ENCODE measurements at regions not wholly inside any gene's neighbourhood (a gene's known extent, or its start where the extent isn't known, plus 50 kb on each side); places are given as distances from the start of the nearest gene placed in this dataset.

GRCh38 chr22:34812631-34813030 is 253.3 kb upstream of the ISX start:
- Histone ChIP-seq H3K79me2 (ENCODE audit: control insufficient read depth, insufficient read depth, low read length) (no peaks in the 10 kb centered on the region), H2AFZ (ENCODE audit: low read depth, low read length) (no peak overlapping the region), H4K20me1 (replicated peaks; ENCODE audit: control insufficient read depth, extremely low read depth, insufficient read depth, low read length) (no peaks in the 10 kb centered on the region), H3K27ac (ENCODE audit: insufficient read depth, low read depth, low read length) (no peak overlapping the region), H3K9me1 (replicated peaks; ENCODE audit: control insufficient read depth, extremely low read depth, insufficient read depth, low read length) (no peaks in the 10 kb centered on the region), H3K9ac (replicated peaks; ENCODE audit: extremely low read depth, insufficient read depth, low read length) (no peak overlapping the region), H3K36me3 (ENCODE audit: control insufficient read depth in 2 of 2, extremely low read depth in 1 of 2, insufficient read depth in 2 of 2, low read length in 2 of 2) (no peaks in the 10 kb centered on the region), H3K9me3 (replicated peaks; ENCODE audit: control insufficient read depth, insufficient read depth, low read length) (peaks cover 10% of the 10 kb centered on the region), H3K27me3 (ENCODE audit: control insufficient read depth in 2 of 2, insufficient read depth in 2 of 2, low read length in 2 of 2) (no peaks in the 10 kb centered on the region), H3K4me3 (replicated peaks in 1 of 3; ENCODE audit: insufficient read depth in 1 of 3, low read depth in 1 of 3, low read length in 3 of 3) (no peak overlapping the region), H3K4me2 (ENCODE audit: insufficient read depth, low read length) (no peak overlapping the region), H3K4me1 (ENCODE audit: control insufficient read depth, extremely low read depth, insufficient read depth, low read length) (no peaks in the 10 kb centered on the region)
- intact Hi-C loops (cut with micrococcal nuclease) (no loop called here), dilution Hi-C loops (cut with MboI; ENCODE audit: extremely low pct_ligation_motif_present, low sequenced_read_pairs) (no loop called here)
- no peak for DNase-seq (ENCODE audit: low read depth, low spot score)
- ChIA-PET CTCF (no interaction called here), POLR2A (no interaction called here)
- TF ChIP-seq MYC (IDR thresholded peaks at IDR 0.05; ENCODE audit: low read depth, low read length): no peak
- TF ChIP-seq FOS (IDR thresholded peaks at IDR 0.05; ENCODE audit: borderline replicate concordance, insufficient read depth, low read length): no peak
- TF ChIP-seq JUN (IDR thresholded peaks at IDR 0.05; ENCODE audit: borderline replicate concordance, insufficient read depth, insufficient read length, low read depth): no peak
- TF ChIP-seq POLR2AphosphoS5 (IDR thresholded peaks at IDR 0.05; ENCODE audit: insufficient read depth, low read depth, low read length): no peak
- TF ChIP-seq EZH2 (IDR thresholded peaks at IDR 0.05; ENCODE audit: borderline replicate concordance, low read depth, low read length, severe bottlenecking): no peak
- no TSS peak for BruUV-seq (replicated peaks)
- FAIRE-seq: no peak

- BruUV-seq (replicated peaks): no TSS peak
- CTCF ChIA-PET: no interaction called here
Observed at GRCh38 chr22:34814260-34815025, 251.5 kb upstream of the ISX start.

More at GRCh38 chr22:34814260-34815025, 251.5 kb upstream of the ISX start:
- Histone ChIP-seq H3K9me3 (replicated peaks; ENCODE audit: control insufficient read depth, insufficient read depth, low read length) (peaks cover 8% of the 10 kb centered on the region), H3K9me1 (replicated peaks; ENCODE audit: control insufficient read depth, extremely low read depth, insufficient read depth, low read length) (no peaks in the 10 kb centered on the region), H3K9ac (replicated peaks; ENCODE audit: extremely low read depth, insufficient read depth, low read length) (no peak overlapping the region), H3K27me3 (ENCODE audit: control insufficient read depth in 2 of 2, insufficient read depth in 2 of 2, low read length in 2 of 2) (no peaks in the 10 kb centered on the region), H3K4me3 (replicated peaks in 1 of 3; ENCODE audit: insufficient read depth in 1 of 3, low read depth in 1 of 3, low read length in 3 of 3) (no peak overlapping the region), H4K20me1 (replicated peaks; ENCODE audit: control insufficient read depth, extremely low read depth, insufficient read depth, low read length) (no peaks in the 10 kb centered on the region), H3K79me2 (ENCODE audit: control insufficient read depth, insufficient read depth, low read length) (no peaks in the 10 kb centered on the region), H3K4me2 (ENCODE audit: insufficient read depth, low read length) (no peak overlapping the region), H2AFZ (ENCODE audit: low read depth, low read length) (no peak overlapping the region), H3K4me1 (ENCODE audit: control insufficient read depth, extremely low read depth, insufficient read depth, low read length) (no peaks in the 10 kb centered on the region), H3K27ac (ENCODE audit: insufficient read depth, low read depth, low read length) (no peak overlapping the region), H3K36me3 (ENCODE audit: control insufficient read depth in 2 of 2, extremely low read depth in 1 of 2, insufficient read depth in 2 of 2, low read length in 2 of 2) (no peaks in the 10 kb centered on the region)
- dilution Hi-C loops (cut with MboI; ENCODE audit: extremely low pct_ligation_motif_present, low sequenced_read_pairs): no loop called here
- FAIRE-seq (no peak), DNase-seq (ENCODE audit: low read depth, low spot score) (no peak)
- TF ChIP-seq POLR2AphosphoS5 (IDR thresholded peaks at IDR 0.05; ENCODE audit: insufficient read depth, low read depth, low read length) (no peak), JUN (IDR thresholded peaks at IDR 0.05; ENCODE audit: borderline replicate concordance, insufficient read depth, insufficient read length, low read depth) (no peak), FOS (IDR thresholded peaks at IDR 0.05; ENCODE audit: borderline replicate concordance, insufficient read depth, low read length) (no peak), GATA2 (IDR thresholded peaks at IDR 0.05; ENCODE audit: insufficient read depth, insufficient read length, low read depth, low read length) (no peak), CTCF (IDR thresholded peaks at IDR 0.05; ENCODE audit: extremely low read depth in 1 of 2, insufficient read depth in 1 of 2, low read depth in 1 of 2, low read length in 2 of 2) (no peak), MYC (IDR thresholded peaks at IDR 0.05; ENCODE audit: low read depth, low read length) (no peak)
- POLR2A ChIA-PET: no interaction called here
- intact Hi-C loops (cut with micrococcal nuclease): no loop called here

Data from endothelial cell of umbilical vein (primary cell).